ENCODE measurements at regions not wholly inside any gene's neighbourhood (a gene's known extent, or its start where the extent isn't known, plus 50 kb on each side); places are given as distances from the start of the nearest gene placed in this dataset.
"Not testable (repeated sequence)": the region's sequence is repeated elsewhere in the genome, so short reads cannot be mapped to it uniquely, and the experiment has no call there.

DNA sequence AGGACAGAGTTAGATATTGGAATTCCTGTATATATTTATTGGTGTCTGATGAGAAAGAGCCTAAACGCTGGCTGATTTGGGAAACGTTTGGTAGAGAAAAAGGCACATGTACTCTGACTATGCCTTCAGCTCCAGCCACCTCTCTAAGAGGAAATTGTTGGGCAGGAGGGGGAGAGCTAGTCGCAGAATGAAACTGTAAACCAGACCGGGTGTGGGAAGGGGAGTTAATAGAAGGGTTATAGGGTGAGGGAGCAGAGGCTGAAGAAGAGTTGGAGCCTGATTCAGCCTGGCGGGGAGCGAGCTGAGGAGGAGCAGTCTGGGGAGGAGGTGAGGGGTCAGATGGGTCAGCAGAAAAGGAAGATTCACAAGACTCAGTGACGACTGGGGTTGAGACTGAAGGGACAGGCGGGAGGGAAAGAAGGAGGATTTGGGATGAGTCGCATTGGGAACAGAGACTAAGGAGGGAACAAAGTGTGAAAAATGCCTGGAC is 54.2 kb upstream of the RHOU start:
- not testable (repeated sequence) for DNase-seq

DNA sequence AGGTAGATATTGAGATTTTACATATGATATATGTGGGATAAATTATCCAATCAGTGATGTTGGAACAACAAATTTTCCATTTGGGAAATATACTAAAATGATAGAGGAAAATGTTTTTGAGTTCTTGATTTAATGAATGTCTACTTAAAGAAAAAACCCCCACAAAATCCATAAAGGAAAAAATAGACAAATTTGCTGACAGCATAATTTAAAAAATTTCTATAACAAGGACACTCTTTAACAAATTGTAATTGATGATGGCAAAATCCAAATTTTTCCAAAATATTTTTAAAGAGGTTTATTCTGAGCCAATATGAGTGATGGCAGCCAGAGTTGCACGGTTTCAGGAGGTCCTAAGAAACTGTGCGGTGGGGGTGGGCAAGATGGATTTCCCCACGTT is 51.9 kb upstream of the RHOU start:
- DNase-seq = no peak

DNA sequence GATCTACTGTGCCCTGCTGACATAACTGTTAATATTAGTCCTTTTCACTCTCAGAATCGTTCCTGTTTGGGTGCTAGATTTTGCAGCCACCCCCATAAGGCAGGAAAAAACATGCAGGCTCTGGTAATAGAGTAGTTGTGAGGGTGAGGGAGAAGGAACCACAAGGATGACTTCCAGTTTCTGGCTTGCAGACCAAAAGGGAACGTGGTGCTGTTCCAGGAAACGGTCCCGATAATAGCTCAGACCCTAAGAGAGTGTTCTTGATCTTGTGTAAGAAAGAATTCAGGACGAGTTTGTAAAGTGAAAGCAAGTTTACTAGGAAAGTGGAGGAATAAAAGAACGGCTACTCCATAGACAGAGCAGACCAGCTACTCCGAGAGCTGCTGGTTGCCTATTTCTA is 50.7 kb upstream of the RHOU start:
- no peak for DNase-seq

DNA sequence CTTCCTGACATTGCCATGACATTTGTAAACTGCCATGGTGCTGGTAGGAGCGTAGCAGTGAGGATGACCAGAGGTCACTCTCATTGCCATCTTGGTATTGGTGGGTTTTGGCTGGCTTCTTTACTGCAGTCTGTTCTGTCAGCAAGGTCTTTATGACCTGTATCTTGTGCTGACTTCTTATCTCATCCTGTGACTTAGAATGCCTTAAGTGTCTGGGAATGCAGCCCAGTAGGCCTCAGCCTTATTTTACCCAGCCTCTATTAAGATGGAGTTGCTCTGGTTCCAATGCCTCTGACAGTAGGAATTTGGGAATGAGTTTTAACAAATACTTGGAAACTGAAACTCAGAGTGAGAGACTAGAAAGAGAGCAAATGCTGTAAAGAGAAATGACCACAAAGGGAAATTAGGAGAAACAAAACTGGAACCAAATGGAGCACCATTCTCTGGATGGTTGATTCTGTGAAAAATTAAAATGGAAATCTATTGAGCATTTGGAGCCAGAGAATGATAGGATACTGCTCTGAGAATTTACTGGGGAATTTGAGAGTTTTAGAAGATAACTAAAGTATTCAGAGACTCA is 50.1 kb upstream of the RHOU start:
- no peak for DNase-seq
